Hepatocyte (in vitro differentiated cells): ENCODE measurements at regions not wholly inside any gene's neighbourhood (a gene's known extent, or its start where the extent isn't known, plus 50 kb on each side); places are given as distances from the start of the nearest gene placed in this dataset.

Experiments
- DNase-seq: peaks from one replicate; pipeline ENCODE4 v3.0.0-alpha.2; 2016; ENCODE audit warnings: low spot score
- H2AFZ ChIP-seq: fragments of 200-600 bp; sonication (generic); 2 replicates; pipeline ENCODE4 v1.6.0; 2016; ENCODE audit warnings: antibody characterized with exemption, mild to moderate bottlenecking
- H3K27ac ChIP-seq: fragments of 200-600 bp; sonication (generic); 2 replicates; pipeline ENCODE4 v1.5.1; 2016; ENCODE audit warnings: mild to moderate bottlenecking
- H3K27me3 ChIP-seq: fragments of 200-600 bp; sonication (generic); 2 replicates; pipeline ENCODE4 v1.6.1; 2016
- H3K36me3 ChIP-seq: fragments of 200-600 bp; sonication (generic); replicated peaks from 2 replicates; pipeline ENCODE4 v1.5.1; 2016; ENCODE audit warnings: low read depth; ENCODE audit not compliant: insufficient read depth
- H3K4me1 ChIP-seq: fragments of 200-600 bp; sonication (generic); 2 replicates; pipeline ENCODE4 v1.5.1; 2016; ENCODE audit warnings: mild to moderate bottlenecking, moderate library complexity; ENCODE audit not compliant: insufficient read depth
- H3K4me2 ChIP-seq: fragments of 200-600 bp; sonication (generic); 2 replicates; pipeline ENCODE4 v1.6.0; 2016
- H3K4me3 ChIP-seq: fragments of 200-600 bp; sonication (generic); 2 replicates; pipeline ENCODE4 v1.5.1; 2016; ENCODE audit warnings: mild to moderate bottlenecking
- H3K79me2 ChIP-seq: fragments of 200-600 bp; sonication (generic); 2 replicates; pipeline ENCODE4 v1.6.0; 2017; ENCODE audit warnings: mild to moderate bottlenecking
- H3K9me2 ChIP-seq: fragments of 200-600 bp; sonication (generic); replicated peaks from 2 replicates; pipeline ENCODE4 v1.6.0; 2017; ENCODE audit warnings: mild to moderate bottlenecking; ENCODE audit not compliant: insufficient read depth
- H3K9me3 ChIP-seq: fragments of 200-600 bp; sonication (generic); 2 replicates; pipeline ENCODE4 v1.5.1; 2016; ENCODE audit warnings: low read depth, mild to moderate bottlenecking
- H4K20me1 ChIP-seq: fragments of 200-600 bp; sonication (generic); 2 replicates; pipeline ENCODE4 v1.6.0; 2016; ENCODE audit warnings: mild to moderate bottlenecking; ENCODE audit not compliant: insufficient read depth, poor library complexity, severe bottlenecking
- EZH2 ChIP-seq: fragments of 200-600 bp; sonication (generic); IDR thresholded peaks from 2 replicates; pipeline ENCODE4 v1.6.1; 2016; ENCODE audit warnings: antibody characterized with exemption, mild to moderate bottlenecking, borderline replicate concordance
- EZH2phosphoT487 ChIP-seq: fragments of 200-600 bp; sonication (generic); IDR thresholded peaks from one replicate; pipeline ENCODE4 v1.6.1; 2018; ENCODE audit warnings: antibody characterized with exemption, mild to moderate bottlenecking, low read depth, moderate library complexity; ENCODE audit not compliant: unreplicated experiment, severe bottlenecking
- WGBS: methylation state at CpG from one replicate; pipeline ENCODE4 v1.1.6; 2016; ENCODE audit warnings: low lambda C conversion rate; ENCODE audit errors: missing lambda C conversion rate; 5-methylcytosine and 5-hydroxymethylcytosine counted together
- TF ChIP-seq, protein P1 (sequence below): fragments of 200-600 bp; sonication (generic); IDR thresholded peaks from 2 replicates; pipeline ENCODE4 v1.5.1; 2016; ENCODE audit warnings: antibody characterized with exemption, mild to moderate bottlenecking; ENCODE audit not compliant: poor library complexity

DNA sequence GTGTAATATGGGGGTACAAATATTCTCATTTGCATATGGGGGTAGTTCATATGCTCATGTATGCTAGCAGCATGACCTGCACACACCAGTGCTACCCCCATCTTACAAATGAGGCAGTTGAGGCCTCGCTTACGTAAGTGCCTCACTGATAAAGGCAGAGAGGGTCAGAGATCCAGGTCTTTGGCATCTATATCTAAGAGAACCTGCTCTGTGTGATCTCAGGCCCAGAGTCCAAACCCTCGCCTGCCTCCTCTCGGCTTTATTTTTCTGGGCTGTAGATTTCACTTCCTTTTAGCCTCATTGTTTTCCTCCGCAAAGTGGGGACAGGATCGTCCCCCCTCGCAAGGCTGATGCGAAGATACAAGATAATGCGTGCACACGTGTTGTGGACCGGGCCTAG, 325.2 kb downstream of the MN1 start:
- Histone ChIP-seq H3K27me3 (no peaks in the 10 kb centered on the region), H3K4me3 (no peak overlapping the region), H3K4me1 (peaks cover 32% of the 10 kb centered on the region), H2AFZ (no peak overlapping the region), H3K4me2 (no peak overlapping the region), H3K36me3 (no peaks in the 10 kb centered on the region), H3K79me2 (no peaks in the 10 kb centered on the region), H4K20me1 (no peaks in the 10 kb centered on the region), H3K9me2 (no peaks in the 10 kb centered on the region), H3K27ac (peak overlapping the region; percentile 66), H3K9me3 (no peaks in the 10 kb centered on the region)
- TF ChIP-seq EZH2phosphoT487 (no peak), EZH2 (no peak)
- TF ChIP-seq, protein P1, sequence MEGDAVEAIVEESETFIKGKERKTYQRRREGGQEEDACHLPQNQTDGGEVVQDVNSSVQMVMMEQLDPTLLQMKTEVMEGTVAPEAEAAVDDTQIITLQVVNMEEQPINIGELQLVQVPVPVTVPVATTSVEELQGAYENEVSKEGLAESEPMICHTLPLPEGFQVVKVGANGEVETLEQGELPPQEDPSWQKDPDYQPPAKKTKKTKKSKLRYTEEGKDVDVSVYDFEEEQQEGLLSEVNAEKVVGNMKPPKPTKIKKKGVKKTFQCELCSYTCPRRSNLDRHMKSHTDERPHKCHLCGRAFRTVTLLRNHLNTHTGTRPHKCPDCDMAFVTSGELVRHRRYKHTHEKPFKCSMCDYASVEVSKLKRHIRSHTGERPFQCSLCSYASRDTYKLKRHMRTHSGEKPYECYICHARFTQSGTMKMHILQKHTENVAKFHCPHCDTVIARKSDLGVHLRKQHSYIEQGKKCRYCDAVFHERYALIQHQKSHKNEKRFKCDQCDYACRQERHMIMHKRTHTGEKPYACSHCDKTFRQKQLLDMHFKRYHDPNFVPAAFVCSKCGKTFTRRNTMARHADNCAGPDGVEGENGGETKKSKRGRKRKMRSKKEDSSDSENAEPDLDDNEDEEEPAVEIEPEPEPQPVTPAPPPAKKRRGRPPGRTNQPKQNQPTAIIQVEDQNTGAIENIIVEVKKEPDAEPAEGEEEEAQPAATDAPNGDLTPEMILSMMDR, result no peak
- 89% methylated on average over 11 of the region's 11 CpGs for WGBS
- DNase-seq, result no peak

DNA sequence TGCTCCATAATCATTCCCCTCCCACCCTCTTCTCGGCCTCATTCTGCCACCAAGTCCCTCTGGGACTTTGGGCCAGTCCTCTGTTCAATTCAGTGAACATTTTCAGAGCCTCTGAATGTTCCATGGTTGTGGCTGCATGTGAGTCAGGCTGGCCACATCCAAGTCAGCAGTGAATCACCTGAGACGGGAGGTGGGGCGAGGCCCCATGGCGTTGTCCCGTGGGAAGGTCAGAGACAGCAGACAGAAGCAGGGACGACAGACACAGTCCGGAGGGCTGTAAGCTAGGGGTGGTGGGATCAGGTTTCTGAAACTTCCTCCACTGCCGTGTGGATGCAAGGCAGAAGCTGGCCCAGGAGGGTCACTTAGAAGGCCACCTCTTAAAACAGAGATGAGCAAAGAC, 324.8 kb downstream of the MN1 start:
- 42% methylated on average over 8 of the region's 8 CpGs for WGBS

DNA sequence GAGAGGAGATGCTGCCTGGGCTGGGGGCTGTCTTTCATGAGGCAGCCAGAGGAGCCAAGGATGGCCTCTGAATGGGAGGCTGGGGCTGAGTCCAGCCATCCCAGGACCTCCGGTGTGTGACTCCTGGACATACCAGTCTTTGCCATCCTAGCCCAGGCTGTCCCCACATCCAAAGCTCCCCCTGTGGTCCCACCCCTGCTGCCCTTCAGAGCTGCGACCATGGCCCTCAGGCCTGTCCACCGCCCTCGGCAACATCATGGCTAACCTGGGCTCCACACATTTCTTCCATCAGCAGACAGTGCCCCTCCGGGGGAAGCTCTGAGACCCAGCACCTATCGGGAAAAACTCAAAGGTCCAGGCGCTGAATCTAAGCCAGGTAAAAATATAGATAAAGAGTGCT, 324.4 kb downstream of the MN1 start:
- TF ChIP-seq EZH2 (no peak), EZH2phosphoT487 (no peak)
- TF ChIP-seq, protein P1, result no peak
- 94% methylated on average over 7 of the region's 7 CpGs for WGBS
- Histone ChIP-seq H3K36me3 (no peaks in the 10 kb centered on the region), H3K4me1 (peaks cover 32% of the 10 kb centered on the region), H3K9me3 (no peaks in the 10 kb centered on the region), H4K20me1 (no peaks in the 10 kb centered on the region), H3K79me2 (no peaks in the 10 kb centered on the region), H3K4me2 (no peak overlapping the region), H3K4me3 (no peak overlapping the region), H3K27ac (peak overlapping the region; percentile 66), H2AFZ (no peak overlapping the region), H3K27me3 (no peaks in the 10 kb centered on the region), H3K9me2 (no peaks in the 10 kb centered on the region)
- DNase-seq, result no peak

More for the DNA sequence above, 324.8 kb downstream of the MN1 start:
- Histone ChIP-seq H4K20me1 (no peaks in the 10 kb centered on the region), H3K4me3 (no peak overlapping the region), H3K27me3 (no peaks in the 10 kb centered on the region), H2AFZ (no peak overlapping the region), H3K9me3 (no peaks in the 10 kb centered on the region), H3K4me1 (peaks cover 32% of the 10 kb centered on the region), H3K27ac (peak overlapping the region; percentile 66), H3K36me3 (no peaks in the 10 kb centered on the region), H3K9me2 (no peaks in the 10 kb centered on the region), H3K4me2 (no peak overlapping the region), H3K79me2 (no peaks in the 10 kb centered on the region)
- peak; percentile 78 for DNase-seq
- TF ChIP-seq EZH2phosphoT487 (no peak), EZH2 (no peak)

DNA sequence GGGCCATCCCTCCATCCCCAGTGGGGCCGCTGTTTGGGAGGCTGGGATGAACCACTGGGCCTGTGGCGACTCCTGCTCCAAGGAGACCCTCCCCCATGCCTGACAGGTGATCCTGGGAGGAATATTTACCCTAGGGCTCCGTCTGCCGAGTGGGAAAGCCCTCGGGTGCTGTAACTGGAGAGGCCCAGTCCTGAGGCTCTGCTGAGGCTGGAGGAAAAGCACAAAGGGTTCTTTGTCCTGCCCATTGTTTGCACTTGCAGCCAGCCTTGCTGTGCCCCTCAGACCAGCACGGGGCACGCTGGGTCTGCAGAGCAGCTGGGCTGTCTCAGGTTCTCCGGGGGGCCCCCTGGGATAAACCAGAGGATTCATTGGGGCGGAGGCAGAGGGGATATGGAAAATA, 321.1 kb downstream of the MN1 start:
- no peaks in the 10 kb centered on the region for H4K20me1 ChIP-seq
- H3K36me3 ChIP-seq, result no peaks in the 10 kb centered on the region
- H3K79me2 ChIP-seq, result no peaks in the 10 kb centered on the region
- H3K9me3 ChIP-seq, result no peaks in the 10 kb centered on the region
- no peaks in the 10 kb centered on the region for H3K9me2 ChIP-seq
- H3K4me2 ChIP-seq, result no peak overlapping the region
- H3K27ac ChIP-seq, result peak overlapping the region; percentile 39
- 27% methylated on average over 9 of the region's 9 CpGs for WGBS
- no peak overlapping the region for H3K4me3 ChIP-seq
- peaks cover 23% of the 10 kb centered on the region for H3K4me1 ChIP-seq
- DNase-seq, result peak; percentile 42
- H2AFZ ChIP-seq, result no peak overlapping the region
- TF ChIP-seq, protein P1, result no peak
- TF ChIP-seq EZH2phosphoT487 (no peak), EZH2 (no peak)
- H3K27me3 ChIP-seq, result no peaks in the 10 kb centered on the region
